Tibial nerve (tissue), 4 donors: ENCODE measurements at regions not wholly inside any gene's neighbourhood (a gene's known extent, or its start where the extent isn't known, plus 50 kb on each side); places are given as distances from the start of the nearest gene placed in this dataset.

Experiments
- CTCF ChIP-seq, 5 experiments: fragments of 200-600 bp in 3 of 5; fragments of 450-650 bp in 2 of 5; sonication (generic) in 3 of 5; IDR thresholded peaks; one replicate each; pipeline ENCODE4 v1.5.1; 2016 to 2019; ENCODE audit warnings: antibody characterized with exemption in 5 of 5, mild to moderate bottlenecking in 3 of 5, moderate library complexity in 2 of 5
- EP300 ChIP-seq, 2 donors: sonication (generic); formaldehyde crosslinking; IDR thresholded peaks; one replicate each; pipeline ENCODE4 v1.6.1; 2017; ENCODE audit warnings: antibody characterized with exemption in 2 of 2, mild to moderate bottlenecking in 1 of 2

GRCh38 chr20:22944062-22944461, 91.0 kb upstream of the SSTR4 start:
- TF ChIP-seq EP300 (IDR thresholded peaks at IDR 0.05) = no peak
- no peak for TF ChIP-seq CTCF (IDR thresholded peaks at IDR 0.05)
